ENCODE measurements at regions not wholly inside any gene's neighbourhood (a gene's known extent, or its start where the extent isn't known, plus 50 kb on each side); places are given as distances from the start of the nearest gene placed in this dataset.

- Histone ChIP-seq H3K4me3 (no peak overlapping the region), H3K27ac (no peak overlapping the region), H3K9me3 (no peaks in the 10 kb centered on the region), H3K4me1 (no peaks in the 10 kb centered on the region), H3K36me3 (no peaks in the 10 kb centered on the region), H3K27me3 (no peaks in the 10 kb centered on the region)
- DNase-seq: no peak
- intact Hi-C loops (cut with DNase I; ENCODE audit: low total_unique reads): no loop called here
- WGBS, 5 donors: 79 to 91% (median 88%) methylated on average over 3 of the region's 3 CpGs
- TF ChIP-seq POLR2A (IDR thresholded peaks at IDR 0.05): no peak
- no peak for TF ChIP-seq EP300 (IDR thresholded peaks at IDR 0.05)
- TF ChIP-seq POLR2AphosphoS5 (IDR thresholded peaks at IDR 0.05): no peak
- TF ChIP-seq CTCF (IDR thresholded peaks at IDR 0.05): no peak
Observed at GRCh38 chr2:176388861-176389260, 119.6 kb downstream of the MTX2 start.

- intact Hi-C loops (cut with DNase I; ENCODE audit: low total_unique reads): no loop called here
- H3K36me3 ChIP-seq: no peaks in the 10 kb centered on the region
- H3K4me3 ChIP-seq: no peak overlapping the region
- no peak for DNase-seq
- no peak overlapping the region for H3K27ac ChIP-seq
- H3K9me3 ChIP-seq: no peaks in the 10 kb centered on the region
- TF ChIP-seq POLR2A (IDR thresholded peaks at IDR 0.05) (no peak), EP300 (IDR thresholded peaks at IDR 0.05) (no peak), CTCF (IDR thresholded peaks at IDR 0.05) (no peak), POLR2AphosphoS5 (IDR thresholded peaks at IDR 0.05) (no peak)
- 51 to 68% (median 57%) methylated on average over 5 of the region's 5 CpGs for WGBS, 5 donors
- no peaks in the 10 kb centered on the region for H3K4me1 ChIP-seq
- H3K27me3 ChIP-seq: no peaks in the 10 kb centered on the region
Observed at GRCh38 chr2:176390276-176391147, 121.3 kb downstream of the MTX2 start.

GRCh38 chr2:176391148-176391419 is 121.8 kb downstream of the MTX2 start:
- Histone ChIP-seq H3K4me1 (no peaks in the 10 kb centered on the region), H3K4me3 (no peak overlapping the region), H3K9me3 (no peaks in the 10 kb centered on the region), H3K36me3 (no peaks in the 10 kb centered on the region), H3K27me3 (no peaks in the 10 kb centered on the region), H3K27ac (no peak overlapping the region)
- WGBS, 5 donors: 92 to 100% (median 92%) methylated on average over 1 of the region's 1 CpG
- intact Hi-C loops (cut with DNase I; ENCODE audit: low total_unique reads): no loop called here
- TF ChIP-seq CTCF (IDR thresholded peaks at IDR 0.05) (no peak), EP300 (IDR thresholded peaks at IDR 0.05) (no peak), POLR2A (IDR thresholded peaks at IDR 0.05) (no peak), POLR2AphosphoS5 (IDR thresholded peaks at IDR 0.05) (no peak)
- DNase-seq: no peak

- intact Hi-C loops (cut with DNase I; ENCODE audit: low total_unique reads): no loop called here
- no peaks in the 10 kb centered on the region for H3K9me3 ChIP-seq
- TF ChIP-seq EP300 (IDR thresholded peaks at IDR 0.05): no peak
- no peak for TF ChIP-seq CTCF (IDR thresholded peaks at IDR 0.05)
- TF ChIP-seq POLR2AphosphoS5 (IDR thresholded peaks at IDR 0.05): no peak
- TF ChIP-seq POLR2A (IDR thresholded peaks at IDR 0.05): no peak
- no peaks in the 10 kb centered on the region for H3K4me1 ChIP-seq
- H3K27me3 ChIP-seq: no peaks in the 10 kb centered on the region
- DNase-seq: no peak
- H3K36me3 ChIP-seq: no peaks in the 10 kb centered on the region
- no peak overlapping the region for H3K27ac ChIP-seq
- 70 to 79% (median 73%) methylated on average over 6 of the region's 6 CpGs for WGBS, 5 donors
- no peak overlapping the region for H3K4me3 ChIP-seq
Observed at GRCh38 chr2:176392249-176392648, 123.0 kb downstream of the MTX2 start.

All from stomach (tissue), 8 donors.